NB4 (cell line): ENCODE measurements at regions not wholly inside any gene's neighbourhood (a gene's known extent, or its start where the extent isn't known, plus 50 kb on each side); places are given as distances from the start of the nearest gene placed in this dataset.

Experiments used
- MYC ChIP-seq: IDR thresholded peaks from 2 replicates; pipeline ENCODE4 v1.6.1; 2011; ENCODE audit warnings: low read depth, low read length
- POLR2A ChIP-seq: IDR thresholded peaks from 2 replicates; pipeline ENCODE4 v1.6.1; 2011; ENCODE audit warnings: mild to moderate bottlenecking; ENCODE audit not compliant: insufficient read length; ENCODE audit errors: extremely low read depth
- TF ChIP-seq, protein P1 (sequence below): IDR thresholded peaks from one replicate; pipeline ENCODE4 v1.5.1; 2012; ENCODE audit warnings: low read depth, low read length

DNA sequence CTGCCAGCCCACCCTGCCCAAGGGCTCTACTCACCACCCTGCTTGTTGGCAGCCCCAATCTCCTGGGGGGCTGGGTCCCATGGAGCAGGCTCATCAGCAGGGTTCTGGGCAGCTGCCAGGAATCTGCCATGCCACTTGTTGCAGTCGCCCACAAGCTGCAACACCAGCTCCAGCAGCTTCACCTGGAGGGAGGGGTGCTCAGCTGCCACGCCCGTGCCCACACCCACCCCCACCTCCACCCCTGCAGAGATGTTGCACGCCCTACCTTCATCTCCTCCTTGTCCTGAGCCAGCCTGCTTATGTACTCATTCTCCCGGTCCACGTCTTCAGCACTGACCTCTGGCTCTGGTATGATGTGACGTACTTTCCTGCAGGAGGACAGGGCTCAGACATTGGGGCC lies 77.9 kb upstream of the C2CD4B start:
- TF ChIP-seq POLR2A = no peak
- TF ChIP-seq, protein P1, sequence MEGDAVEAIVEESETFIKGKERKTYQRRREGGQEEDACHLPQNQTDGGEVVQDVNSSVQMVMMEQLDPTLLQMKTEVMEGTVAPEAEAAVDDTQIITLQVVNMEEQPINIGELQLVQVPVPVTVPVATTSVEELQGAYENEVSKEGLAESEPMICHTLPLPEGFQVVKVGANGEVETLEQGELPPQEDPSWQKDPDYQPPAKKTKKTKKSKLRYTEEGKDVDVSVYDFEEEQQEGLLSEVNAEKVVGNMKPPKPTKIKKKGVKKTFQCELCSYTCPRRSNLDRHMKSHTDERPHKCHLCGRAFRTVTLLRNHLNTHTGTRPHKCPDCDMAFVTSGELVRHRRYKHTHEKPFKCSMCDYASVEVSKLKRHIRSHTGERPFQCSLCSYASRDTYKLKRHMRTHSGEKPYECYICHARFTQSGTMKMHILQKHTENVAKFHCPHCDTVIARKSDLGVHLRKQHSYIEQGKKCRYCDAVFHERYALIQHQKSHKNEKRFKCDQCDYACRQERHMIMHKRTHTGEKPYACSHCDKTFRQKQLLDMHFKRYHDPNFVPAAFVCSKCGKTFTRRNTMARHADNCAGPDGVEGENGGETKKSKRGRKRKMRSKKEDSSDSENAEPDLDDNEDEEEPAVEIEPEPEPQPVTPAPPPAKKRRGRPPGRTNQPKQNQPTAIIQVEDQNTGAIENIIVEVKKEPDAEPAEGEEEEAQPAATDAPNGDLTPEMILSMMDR = no peak
- no peak for TF ChIP-seq MYC
